ENCODE measurements at regions not wholly inside any gene's neighbourhood (a gene's known extent, or its start where the extent isn't known, plus 50 kb on each side); places are given as distances from the start of the nearest gene placed in this dataset.
"Not testable (repeated sequence)": the region's sequence is repeated elsewhere in the genome, so short reads cannot be mapped to it uniquely, and the experiment has no call there.

DNA sequence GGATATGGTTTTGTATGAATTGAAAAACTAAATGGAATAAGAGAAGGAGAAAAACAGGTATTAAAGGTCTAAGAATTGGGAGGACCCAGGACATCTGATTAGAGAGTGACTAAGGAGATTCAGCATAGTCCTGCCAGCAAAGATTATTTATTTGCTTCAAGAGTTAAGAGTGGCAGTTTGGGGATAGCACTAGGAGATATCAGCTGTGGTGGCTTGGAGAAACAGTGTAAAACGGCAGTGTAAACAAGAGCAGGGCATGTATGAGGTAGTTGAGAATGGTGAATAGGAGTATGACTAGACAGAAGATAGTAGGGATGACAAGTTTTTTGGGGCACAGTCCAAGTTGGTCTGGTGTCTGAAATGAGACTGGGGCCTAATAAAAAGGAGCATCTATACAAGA lies 730.3 kb downstream of the TRHDE start:
- H3K36me3 ChIP-seq (ENCODE audit: control insufficient read depth, insufficient read depth, low read length); POLR2A ChIA-PET; in situ Hi-C loops (cut with HindIII; ENCODE audit: low pct_unique_long_range_greater_than_20kb, low sequenced_read_pairs); intact Hi-C loops (cut with micrococcal nuclease; ENCODE audit: unreplicated experiment); H3K27ac ChIP-seq (ENCODE audit: low read length); ATAC-seq; CTCF ChIA-PET; H3K9me3 ChIP-seq (ENCODE audit: control insufficient read depth, insufficient read depth, low read depth, low read length); H3K4me1 ChIP-seq (ENCODE audit: control insufficient read depth, insufficient read depth, low read length); BruUV-seq (replicated peaks); H3K27me3 ChIP-seq (ENCODE audit: control insufficient read depth, insufficient read depth, low read length); H3K4me3 ChIP-seq (ENCODE audit: low read depth in 2 of 2, low read length in 2 of 2); DNase-seq (ENCODE audit: low read depth, low spot score): not testable (repeated sequence)

DNA sequence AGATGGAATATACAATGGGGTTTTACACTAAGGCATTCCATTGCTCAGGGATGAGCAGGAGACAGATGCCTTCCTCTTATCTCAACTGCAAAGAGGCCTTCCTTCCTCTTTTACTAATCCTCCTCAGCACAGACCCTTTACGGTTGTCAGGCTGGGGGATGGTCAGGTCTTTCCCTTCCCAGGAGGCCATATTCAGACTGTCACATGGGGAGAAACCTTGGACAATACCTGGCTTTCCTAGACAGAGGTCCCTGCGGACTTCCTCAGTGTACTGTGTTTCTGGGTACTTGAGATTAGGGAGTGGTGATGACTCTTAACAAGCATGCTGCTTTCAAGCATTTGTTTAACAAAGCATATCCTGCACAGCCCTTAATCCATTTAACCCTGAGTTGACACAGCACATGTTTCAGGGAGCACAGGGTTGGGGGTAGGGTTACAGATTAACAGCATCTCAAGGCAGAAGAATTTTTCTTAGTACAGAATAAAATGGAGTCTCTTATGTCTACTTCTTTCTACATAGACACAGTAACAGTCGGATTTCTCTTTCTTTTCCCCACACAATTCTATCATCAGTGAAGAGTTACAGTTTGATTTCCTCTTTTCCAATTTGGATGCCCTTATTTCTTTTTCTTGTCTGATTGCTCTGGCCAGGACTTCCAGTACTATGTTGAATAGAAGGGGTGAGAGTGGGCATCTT lies 737.1 kb downstream of the TRHDE start:
- H3K4me1 ChIP-seq (ENCODE audit: control insufficient read depth, insufficient read depth, low read length); CTCF ChIA-PET; BruUV-seq (replicated peaks); H3K27ac ChIP-seq (ENCODE audit: low read length); in situ Hi-C loops (cut with HindIII; ENCODE audit: low pct_unique_long_range_greater_than_20kb, low sequenced_read_pairs); ATAC-seq; H3K27me3 ChIP-seq (ENCODE audit: control insufficient read depth, insufficient read depth, low read length); POLR2A ChIA-PET; H3K9me3 ChIP-seq (ENCODE audit: control insufficient read depth, insufficient read depth, low read depth, low read length); intact Hi-C loops (cut with micrococcal nuclease; ENCODE audit: unreplicated experiment); H3K4me3 ChIP-seq (ENCODE audit: low read depth in 2 of 2, low read length in 2 of 2); H3K36me3 ChIP-seq (ENCODE audit: control insufficient read depth, insufficient read depth, low read length); DNase-seq (ENCODE audit: low read depth, low spot score): not testable (repeated sequence)

DNA sequence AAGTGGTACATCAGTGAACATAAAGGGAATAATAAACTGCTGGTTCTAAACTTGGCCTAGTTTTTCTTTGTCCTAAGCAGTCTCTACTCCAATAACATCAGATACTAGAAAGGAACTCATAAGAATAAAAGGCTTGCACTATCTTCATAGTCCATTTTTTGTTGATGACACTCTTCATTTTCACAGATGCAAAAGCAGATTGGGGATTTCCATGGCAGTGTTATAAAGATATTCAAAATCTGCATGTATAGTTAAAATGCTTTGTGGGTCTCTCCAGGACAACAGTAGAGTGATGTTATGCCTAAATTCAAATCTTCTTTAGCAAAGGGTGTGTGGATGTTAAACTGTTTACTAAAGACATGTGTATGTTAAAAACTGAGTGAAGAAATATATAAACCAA lies 745.8 kb downstream of the TRHDE start:
- Histone ChIP-seq H3K9me3 (ENCODE audit: control insufficient read depth, insufficient read depth, low read depth, low read length) (no peaks in the 10 kb centered on the region), H3K4me1 (ENCODE audit: control insufficient read depth, insufficient read depth, low read length) (no peaks in the 10 kb centered on the region), H3K36me3 (ENCODE audit: control insufficient read depth, insufficient read depth, low read length) (no peaks in the 10 kb centered on the region), H3K4me3 (ENCODE audit: low read depth in 2 of 2, low read length in 2 of 2) (no peak overlapping the region), H3K27me3 (ENCODE audit: control insufficient read depth, insufficient read depth, low read length) (no peaks in the 10 kb centered on the region), H3K27ac (ENCODE audit: low read length) (no peak overlapping the region)
- ChIA-PET CTCF (no interaction called here), POLR2A (no interaction called here)
- DNase-seq (ENCODE audit: low read depth, low spot score): no peak
- in situ Hi-C loops (cut with HindIII; ENCODE audit: low pct_unique_long_range_greater_than_20kb, low sequenced_read_pairs): no loop called here
- TF ChIP-seq, protein P1, sequence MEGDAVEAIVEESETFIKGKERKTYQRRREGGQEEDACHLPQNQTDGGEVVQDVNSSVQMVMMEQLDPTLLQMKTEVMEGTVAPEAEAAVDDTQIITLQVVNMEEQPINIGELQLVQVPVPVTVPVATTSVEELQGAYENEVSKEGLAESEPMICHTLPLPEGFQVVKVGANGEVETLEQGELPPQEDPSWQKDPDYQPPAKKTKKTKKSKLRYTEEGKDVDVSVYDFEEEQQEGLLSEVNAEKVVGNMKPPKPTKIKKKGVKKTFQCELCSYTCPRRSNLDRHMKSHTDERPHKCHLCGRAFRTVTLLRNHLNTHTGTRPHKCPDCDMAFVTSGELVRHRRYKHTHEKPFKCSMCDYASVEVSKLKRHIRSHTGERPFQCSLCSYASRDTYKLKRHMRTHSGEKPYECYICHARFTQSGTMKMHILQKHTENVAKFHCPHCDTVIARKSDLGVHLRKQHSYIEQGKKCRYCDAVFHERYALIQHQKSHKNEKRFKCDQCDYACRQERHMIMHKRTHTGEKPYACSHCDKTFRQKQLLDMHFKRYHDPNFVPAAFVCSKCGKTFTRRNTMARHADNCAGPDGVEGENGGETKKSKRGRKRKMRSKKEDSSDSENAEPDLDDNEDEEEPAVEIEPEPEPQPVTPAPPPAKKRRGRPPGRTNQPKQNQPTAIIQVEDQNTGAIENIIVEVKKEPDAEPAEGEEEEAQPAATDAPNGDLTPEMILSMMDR (IDR thresholded peaks at IDR 0.05): no peak
- no peak for TF ChIP-seq SIN3A (IDR thresholded peaks at IDR 0.05; ENCODE audit: borderline replicate concordance, insufficient read depth, low read depth, low read length)
- no peak for TF ChIP-seq TCF7L2 (IDR thresholded peaks at IDR 0.05; ENCODE audit: low read depth, low read length)
- TF ChIP-seq, protein P2, sequence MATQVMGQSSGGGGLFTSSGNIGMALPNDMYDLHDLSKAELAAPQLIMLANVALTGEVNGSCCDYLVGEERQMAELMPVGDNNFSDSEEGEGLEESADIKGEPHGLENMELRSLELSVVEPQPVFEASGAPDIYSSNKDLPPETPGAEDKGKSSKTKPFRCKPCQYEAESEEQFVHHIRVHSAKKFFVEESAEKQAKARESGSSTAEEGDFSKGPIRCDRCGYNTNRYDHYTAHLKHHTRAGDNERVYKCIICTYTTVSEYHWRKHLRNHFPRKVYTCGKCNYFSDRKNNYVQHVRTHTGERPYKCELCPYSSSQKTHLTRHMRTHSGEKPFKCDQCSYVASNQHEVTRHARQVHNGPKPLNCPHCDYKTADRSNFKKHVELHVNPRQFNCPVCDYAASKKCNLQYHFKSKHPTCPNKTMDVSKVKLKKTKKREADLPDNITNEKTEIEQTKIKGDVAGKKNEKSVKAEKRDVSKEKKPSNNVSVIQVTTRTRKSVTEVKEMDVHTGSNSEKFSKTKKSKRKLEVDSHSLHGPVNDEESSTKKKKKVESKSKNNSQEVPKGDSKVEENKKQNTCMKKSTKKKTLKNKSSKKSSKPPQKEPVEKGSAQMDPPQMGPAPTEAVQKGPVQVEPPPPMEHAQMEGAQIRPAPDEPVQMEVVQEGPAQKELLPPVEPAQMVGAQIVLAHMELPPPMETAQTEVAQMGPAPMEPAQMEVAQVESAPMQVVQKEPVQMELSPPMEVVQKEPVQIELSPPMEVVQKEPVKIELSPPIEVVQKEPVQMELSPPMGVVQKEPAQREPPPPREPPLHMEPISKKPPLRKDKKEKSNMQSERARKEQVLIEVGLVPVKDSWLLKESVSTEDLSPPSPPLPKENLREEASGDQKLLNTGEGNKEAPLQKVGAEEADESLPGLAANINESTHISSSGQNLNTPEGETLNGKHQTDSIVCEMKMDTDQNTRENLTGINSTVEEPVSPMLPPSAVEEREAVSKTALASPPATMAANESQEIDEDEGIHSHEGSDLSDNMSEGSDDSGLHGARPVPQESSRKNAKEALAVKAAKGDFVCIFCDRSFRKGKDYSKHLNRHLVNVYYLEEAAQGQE (IDR thresholded peaks at IDR 0.05; ENCODE audit: insufficient read depth in 1 of 2, low read depth in 2 of 2, low read length in 1 of 2): no peak
- TF ChIP-seq POLR2AphosphoS5 (IDR thresholded peaks at IDR 0.05; ENCODE audit: low read depth, low read length): no peak
- BruUV-seq (replicated peaks): no TSS peak
- no peak for ATAC-seq
- intact Hi-C loops (cut with micrococcal nuclease; ENCODE audit: unreplicated experiment): no loop called here

All from Panc1 (cell line).